ENCODE measurements at regions not wholly inside any gene's neighbourhood (a gene's known extent, or its start where the extent isn't known, plus 50 kb on each side); places are given as distances from the start of the nearest gene placed in this dataset.

DNA sequence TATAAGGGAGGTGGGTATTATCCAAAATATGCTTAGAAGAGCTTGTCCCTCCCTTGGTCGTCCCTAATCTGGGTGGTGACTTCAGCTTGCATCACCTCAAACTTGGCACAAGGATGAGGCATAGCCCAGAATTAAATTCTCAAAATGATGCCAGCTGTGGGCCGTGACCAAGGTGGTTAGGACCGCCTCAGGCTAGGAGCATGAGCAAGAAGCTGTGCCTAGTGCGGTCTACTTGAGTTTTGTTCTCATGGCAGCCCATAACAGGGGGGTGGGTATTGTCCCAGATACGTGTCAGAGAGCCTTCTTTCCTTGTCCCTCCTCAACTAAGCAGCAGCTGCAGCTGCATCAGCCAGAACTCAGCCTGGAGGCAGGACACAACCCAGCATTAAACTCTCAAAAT lies 2620.0 kb downstream of the PCDH7 start:
- no peaks in the 10 kb centered on the region for H3K27me3 ChIP-seq (replicated peaks in 1 of 4; ENCODE audit: control insufficient read depth in 3 of 4, extremely low read depth in 1 of 4, insufficient read depth in 3 of 4, low read length in 3 of 4)
- H3K27ac ChIP-seq (ENCODE audit: low read depth, low read length): no peak overlapping the region
- CTCF ChIA-PET (ENCODE audit: partially characterized antibody): no interaction called here
- H3K4ac ChIP-seq (replicated peaks; ENCODE audit: insufficient read length, low read depth, low read length): no peak overlapping the region
- no peak overlapping the region for H2BK5ac ChIP-seq (ENCODE audit: low read depth, low read length)
- DNase-seq (ENCODE audit: low read depth in 1 of 2, low spot score in 2 of 2) (no peak), FAIRE-seq (no peak)
- no peak overlapping the region for H3K4me2 ChIP-seq (ENCODE audit: insufficient read depth in 1 of 2, low read depth in 2 of 2, low read length in 2 of 2)
- no peak overlapping the region for H2BK20ac ChIP-seq (ENCODE audit: low read length)
- no peak overlapping the region for H4K91ac ChIP-seq (replicated peaks; ENCODE audit: insufficient read length, low read length)
- H4K20me1 ChIP-seq (replicated peaks in 1 of 2; ENCODE audit: control insufficient read depth in 1 of 2, insufficient read depth in 2 of 2, low read length in 2 of 2): no peaks in the 10 kb centered on the region
- no peak overlapping the region for H3K18ac ChIP-seq (ENCODE audit: extremely low read depth, low read length)
- H3K23ac ChIP-seq (ENCODE audit: insufficient read length): no peak overlapping the region
- no peak overlapping the region for H2AK5ac ChIP-seq (ENCODE audit: low read depth, low read length)
- H3K79me2 ChIP-seq (ENCODE audit: control insufficient read depth in 1 of 2, insufficient read depth in 2 of 2, low read length in 2 of 2): no peaks in the 10 kb centered on the region
- H2BK15ac ChIP-seq (ENCODE audit: low read length): no peak overlapping the region
- WGBS, 2 experiments (ENCODE audit: extremely low coverage in 1 of 2, insufficient coverage in 1 of 2, insufficient read length in 1 of 2, insufficient replicate concordance in 2 of 2, low coverage in 1 of 2, low lambda C conversion rate in 2 of 2, missing lambda C conversion rate in 1 of 2): 94% methylated on average over 5 of the region's 5 CpGs; no CpG with 5 or more reads in 1 of the 2 experiments
- POLR2A ChIA-PET (ENCODE audit: partially characterized antibody): no interaction called here
- no peaks in the 10 kb centered on the region for H3K36me3 ChIP-seq (ENCODE audit: control insufficient read depth in 2 of 4, insufficient read depth in 4 of 4, low read length in 3 of 4)
- H2BK12ac ChIP-seq (ENCODE audit: low read depth, low read length): no peak overlapping the region
- no peaks in the 10 kb centered on the region for H3K4me1 ChIP-seq (replicated peaks in 1 of 4; ENCODE audit: control insufficient read depth in 3 of 4, insufficient read depth in 4 of 4, low read length in 3 of 4)
- no peak overlapping the region for H3K9ac ChIP-seq (replicated peaks in 1 of 4; ENCODE audit: extremely low read depth in 1 of 4, low read depth in 3 of 4, low read length in 3 of 4)
- H3K79me1 ChIP-seq (ENCODE audit: low read depth, low read length): no peaks in the 10 kb centered on the region
- H3K14ac ChIP-seq (ENCODE audit: insufficient read length): no peak overlapping the region
- 0 out of 2 replicates have a peak overlapping the region, but pooled peaks have one; percentile 57 for H4K8ac ChIP-seq (ENCODE audit: extremely low read depth, insufficient read depth, low read length)
- H2AFZ ChIP-seq (ENCODE audit: low read length): no peak overlapping the region
- no peaks in the 10 kb centered on the region for H3K23me2 ChIP-seq (ENCODE audit: low read depth, low read length)
- no peak overlapping the region for H4K5ac ChIP-seq (ENCODE audit: insufficient read length, low read depth, low read length)
- no peak overlapping the region for H3K56ac ChIP-seq (replicated peaks; ENCODE audit: insufficient read length, low read depth, low read length)
- H2BK120ac ChIP-seq (replicated peaks; ENCODE audit: low read depth, low read length): no peak overlapping the region
- 0 out of 4 replicates have a peak, but pooled peaks cover 0 to 4% of the 10 kb centered on the region in 2 experiments for H3K9me3 ChIP-seq (ENCODE audit: insufficient read depth in 2 of 2, low read depth in 1 of 2, low read length in 1 of 2)
- H3K4me3 ChIP-seq (ENCODE audit: extremely low read depth in 1 of 4, insufficient read depth in 2 of 4, low read depth in 3 of 4, low read length in 4 of 4): no peak overlapping the region
- TF ChIP-seq E2F6 (IDR thresholded peaks at IDR 0.05) (no peak), CEBPB (IDR thresholded peaks at IDR 0.05; ENCODE audit: low read depth, low read length) (no peak), JUN (IDR thresholded peaks at IDR 0.05; ENCODE audit: low read depth, low read length) (no peak), BACH1 (IDR thresholded peaks at IDR 0.05; ENCODE audit: low read length) (no peak), EP300 (IDR thresholded peaks at IDR 0.05; ENCODE audit: borderline replicate concordance in 1 of 2, low read depth in 2 of 2, low read length in 2 of 2) (no peak), CHD2 (IDR thresholded peaks at IDR 0.05; ENCODE audit: low read length) (no peak)
